ENCODE measurements at regions not wholly inside any gene's neighbourhood (a gene's known extent, or its start where the extent isn't known, plus 50 kb on each side); places are given as distances from the start of the nearest gene placed in this dataset.

- no peak for DNase-seq (ENCODE audit: low read depth, low spot score)
Measured at GRCh38 chr11:15901790-15902189, 454.6 kb downstream of the SOX6 start.

GRCh38 chr11:15903246-15903645, 453.1 kb downstream of the SOX6 start:
- no peak for DNase-seq (ENCODE audit: low read depth, low spot score)

- DNase-seq (ENCODE audit: low read depth, low spot score) = no peak
Measured at GRCh38 chr11:15905366-15906104, 450.8 kb downstream of the SOX6 start.

- no peak for DNase-seq (ENCODE audit: low read depth, low spot score)
Measured at GRCh38 chr11:15906481-15907035, 449.8 kb downstream of the SOX6 start.

GRCh38 chr11:15907806-15908205, 448.5 kb downstream of the SOX6 start:
- DNase-seq (ENCODE audit: low read depth, low spot score) = no peak

GRCh38 chr11:15909937-15910598, 446.3 kb downstream of the SOX6 start:
- DNase-seq (ENCODE audit: low read depth, low spot score) = no peak

GRCh38 chr11:15910761-15911160, 445.6 kb downstream of the SOX6 start:
- no peak for DNase-seq (ENCODE audit: low read depth, low spot score)

GRCh38 chr11:15911377-15912044, 444.8 kb downstream of the SOX6 start:
- DNase-seq (ENCODE audit: low read depth, low spot score) = no peak

GRCh38 chr11:15912291-15912690, 444.1 kb downstream of the SOX6 start:
- no peak for DNase-seq (ENCODE audit: low read depth, low spot score)

GRCh38 chr11:15912825-15913224, 443.5 kb downstream of the SOX6 start:
- no peak for DNase-seq (ENCODE audit: low read depth, low spot score)

- no peak for DNase-seq (ENCODE audit: low read depth, low spot score)
Measured at GRCh38 chr11:15913261-15913660, 443.1 kb downstream of the SOX6 start.
